ENCODE measurements at regions not wholly inside any gene's neighbourhood (a gene's known extent, or its start where the extent isn't known, plus 50 kb on each side); places are given as distances from the start of the nearest gene placed in this dataset.

GRCh38 chr2:111698089-111698488, 185.9 kb downstream of the ANAPC1 start:
- no peak for DNase-seq
- no peaks in the 10 kb centered on the region for H3K27me3 ChIP-seq
- H3K27ac ChIP-seq: peak overlapping the region in 3 of 4 donors; percentile 31 to 73 (median 48)
- H3K36me3 ChIP-seq: no peaks in the 10 kb centered on the region
- H3K4me3 ChIP-seq: no peak overlapping the region
- TF ChIP-seq CTCF (IDR thresholded peaks at IDR 0.05) (no peak), POLR2A (IDR thresholded peaks at IDR 0.05) (no peak)
- H3K4me1 ChIP-seq: peaks cover 0 to 15% (median 4%) of the 10 kb centered on the region in 4 donors
- H3K9me3 ChIP-seq: no peaks in the 10 kb centered on the region

- H3K9me3 ChIP-seq: no peaks in the 10 kb centered on the region
- TF ChIP-seq CTCF (IDR thresholded peaks at IDR 0.05) (peak in 3 of 6 experiments; percentile 36 to 42 (median 38)), POLR2A (IDR thresholded peaks at IDR 0.05) (no peak)
- peak overlapping the region in 1 of 4 donors; percentile 34 for H3K4me3 ChIP-seq
- H3K27ac ChIP-seq: peak overlapping the region in 3 of 4 donors; percentile 48 to 89 (median 73)
- H3K36me3 ChIP-seq: no peaks in the 10 kb centered on the region
- H3K27me3 ChIP-seq: no peaks in the 10 kb centered on the region
- DNase-seq: peak; percentile 33 to 90 (median 83)
- peaks cover 0 to 15% (median 4%) of the 10 kb centered on the region in 4 donors for H3K4me1 ChIP-seq
These were observed 185.0 kb downstream of the ANAPC1 start for GRCh38 chr2:111698743-111699554.

GRCh38 chr2:111701266-111701665, 182.7 kb downstream of the ANAPC1 start:
- DNase-seq: no peak
- no peak overlapping the region for H3K4me3 ChIP-seq

GRCh38 chr2:111701798-111702118, 182.2 kb downstream of the ANAPC1 start:
- peaks cover 0 to 15% (median 4%) of the 10 kb centered on the region in 4 donors for H3K4me1 ChIP-seq

More at GRCh38 chr2:111701266-111701665, 182.7 kb downstream of the ANAPC1 start:
- Histone ChIP-seq H3K27me3 (no peaks in the 10 kb centered on the region), H3K4me1 (peaks cover 0 to 15% (median 4%) of the 10 kb centered on the region in 4 donors), H3K27ac (no peak overlapping the region), H3K36me3 (no peaks in the 10 kb centered on the region), H3K9me3 (no peaks in the 10 kb centered on the region)
- TF ChIP-seq POLR2A (IDR thresholded peaks at IDR 0.05) (no peak), CTCF (IDR thresholded peaks at IDR 0.05) (no peak)

GRCh38 chr2:111702119-111702803, 181.7 kb downstream of the ANAPC1 start:
- peak; percentile 23 to 68 (median 61) for DNase-seq
- Histone ChIP-seq H3K36me3 (no peaks in the 10 kb centered on the region), H3K27ac (no peak overlapping the region), H3K9me3 (no peaks in the 10 kb centered on the region), H3K4me3 (no peak overlapping the region), H3K27me3 (no peaks in the 10 kb centered on the region), H3K4me1 (peaks cover 0 to 15% (median 4%) of the 10 kb centered on the region in 4 donors)
- TF ChIP-seq POLR2A (IDR thresholded peaks at IDR 0.05) (no peak), CTCF (IDR thresholded peaks at IDR 0.05) (peak; percentile 18 to 80 (median 66))

More at GRCh38 chr2:111701798-111702118, 182.2 kb downstream of the ANAPC1 start:
- no peak for TF ChIP-seq POLR2A (IDR thresholded peaks at IDR 0.05)
- no peak for TF ChIP-seq CTCF (IDR thresholded peaks at IDR 0.05)
- H3K27me3 ChIP-seq: no peaks in the 10 kb centered on the region
- no peak for DNase-seq
- no peak overlapping the region for H3K27ac ChIP-seq
- no peaks in the 10 kb centered on the region for H3K36me3 ChIP-seq
- no peaks in the 10 kb centered on the region for H3K9me3 ChIP-seq
- H3K4me3 ChIP-seq: no peak overlapping the region

Measured in Peyer's patch (tissue), 4 donors.